NOMO-1 treated with DMSO at 0.1 percent for 48 hours (cell line): ENCODE measurements at regions not wholly inside any gene's neighbourhood (a gene's known extent, or its start where the extent isn't known, plus 50 kb on each side); places are given as distances from the start of the nearest gene placed in this dataset.
A peak's percentile ranks its signal among the peaks of the same experiment; 100 is the strongest.
"Not testable (repeated sequence)": the region's sequence is repeated elsewhere in the genome, so short reads cannot be mapped to it uniquely, and the experiment has no call there.

Experiments used
- DNase-seq: peaks from one replicate; lab custom pipeline; 2025; ENCODE audit not compliant: unreplicated experiment; lab: John Stamatoyannopoulos, UW

- no peak for DNase-seq
Measured at GRCh38 chr6:95856876-95857364, 158.9 kb upstream of the FUT9 start.

GRCh38 chr6:95865857-95866256 lies 149.9 kb upstream of the FUT9 start:
- no peak for DNase-seq

GRCh38 chr6:95866732-95867131 lies 149.0 kb upstream of the FUT9 start:
- DNase-seq: no peak

- DNase-seq: no peak
Measured at GRCh38 chr6:95867205-95867604, 148.6 kb upstream of the FUT9 start.

GRCh38 chr6:95877480-95877879 lies 138.3 kb upstream of the FUT9 start:
- DNase-seq: no peak

- DNase-seq: no peak
Measured at GRCh38 chr6:95879856-95880255, 135.9 kb upstream of the FUT9 start.

GRCh38 chr6:95882371-95882770 lies 133.4 kb upstream of the FUT9 start:
- no peak for DNase-seq

GRCh38 chr6:95888711-95889110 lies 127.1 kb upstream of the FUT9 start:
- DNase-seq: not testable (repeated sequence)

- DNase-seq: no peak
Measured at GRCh38 chr6:95905132-95905531, 110.6 kb upstream of the FUT9 start.

- DNase-seq: peak; percentile 61
Measured at GRCh38 chr6:95917034-95917433, 98.7 kb upstream of the FUT9 start.

GRCh38 chr6:95923518-95923917 lies 92.3 kb upstream of the FUT9 start:
- DNase-seq: no peak

- no peak for DNase-seq
Measured at GRCh38 chr6:95935736-95936135, 80.0 kb upstream of the FUT9 start.

GRCh38 chr6:95946906-95947305 lies 68.9 kb upstream of the FUT9 start:
- no peak for DNase-seq

- no peak for DNase-seq
Measured at GRCh38 chr6:95948324-95948723, 67.5 kb upstream of the FUT9 start.

- DNase-seq: no peak
Measured at GRCh38 chr6:95949985-95950384, 65.8 kb upstream of the FUT9 start.

- no peak for DNase-seq
Measured at GRCh38 chr6:95958686-95959085, 57.1 kb upstream of the FUT9 start.

- DNase-seq: no peak
Measured at GRCh38 chr6:95959261-95959660, 56.5 kb upstream of the FUT9 start.
